Prostate gland (tissue), 2 donors: ENCODE measurements at regions not wholly inside any gene's neighbourhood (a gene's known extent, or its start where the extent isn't known, plus 50 kb on each side); places are given as distances from the start of the nearest gene placed in this dataset.

ENCODE experiments used
- DNase-seq: peaks from one replicate; pipeline ENCODE4 v3.0.0-alpha.2; 2019; ENCODE audit warnings: low spot score
- H3K27ac ChIP-seq, 2 donors: fragments of 200-600 bp; sonication (generic); 2 replicates each; pipeline ENCODE4 v1.5.1; 2017 to 2019
- H3K27me3 ChIP-seq: fragments of 200-600 bp; sonication (generic); replicated peaks from 2 replicates; pipeline ENCODE4 v1.5.1; 2019; ENCODE audit not compliant: insufficient read depth
- H3K36me3 ChIP-seq, 2 donors: fragments of 200-600 bp; sonication (generic); 1 replicate in 1 of 2; 2 replicates in 1 of 2; pipeline versions ENCODE4 v1.5.1 to v1.8.1; 2017 to 2019
- H3K4me1 ChIP-seq: fragments of 200-600 bp; sonication (generic); replicated peaks from 2 replicates; pipeline ENCODE4 v1.5.1; 2019
- H3K4me3 ChIP-seq, 2 donors: fragments of 200-600 bp; sonication (generic); 2 replicates each; pipeline ENCODE4 v1.5.1; 2017 to 2019
- H3K9me3 ChIP-seq: fragments of 200-600 bp; sonication (generic); 2 replicates; pipeline ENCODE4 v1.5.1; 2017
- CTCF ChIP-seq, 4 experiments: fragments of 200-600 bp in 2 of 4; fragments of 450-650 bp in 2 of 4; sonication (generic) in 2 of 4; IDR thresholded peaks; 1 replicate in 3 of 4; 2 replicates in 1 of 4; pipeline ENCODE4 v1.5.1; 2016 to 2019; ENCODE audit warnings: antibody characterized with exemption in 4 of 4, mild to moderate bottlenecking in 2 of 4, moderate library complexity in 2 of 4
- POLR2A ChIP-seq: fragments of 450-650 bp; IDR thresholded peaks from one replicate; pipeline ENCODE4 v1.6.1; 2016; ENCODE audit warnings: antibody characterized with exemption, mild to moderate bottlenecking
- POLR2AphosphoS5 ChIP-seq: sonication (generic); formaldehyde crosslinking; IDR thresholded peaks from one replicate; pipeline ENCODE4 v1.6.1; 2017; ENCODE audit warnings: antibody characterized with exemption
- WGBS: methylation state at CpG from one replicate; pipeline ENCODE4 v1.1.5; 2018; 5-methylcytosine and 5-hydroxymethylcytosine counted together
- intact Hi-C: fragments of 100-400 bp; cut with DNase I; formaldehyde crosslinking; loops from one replicate; pipeline ENCODE4 v1.14.2; 2022

GRCh38 chr3:154729741-154730140, 299.8 kb upstream of the GPR149 start:
- no peaks in the 10 kb centered on the region for H3K36me3 ChIP-seq
- no peak overlapping the region for H3K27ac ChIP-seq
- no peak for TF ChIP-seq CTCF (IDR thresholded peaks at IDR 0.05)
- no peak for TF ChIP-seq POLR2A
- no peak for TF ChIP-seq POLR2AphosphoS5
- WGBS, result 64% methylated on average over 2 of the region's 2 CpGs
- no peaks in the 10 kb centered on the region for H3K27me3 ChIP-seq
- no peaks in the 10 kb centered on the region for H3K9me3 ChIP-seq
- DNase-seq, result no peak
- H3K4me3 ChIP-seq, result no peak overlapping the region
- H3K4me1 ChIP-seq, result no peaks in the 10 kb centered on the region
- intact Hi-C loops, result no loop called here

- H3K27me3 ChIP-seq, result no peaks in the 10 kb centered on the region
- H3K36me3 ChIP-seq, result no peaks in the 10 kb centered on the region
- WGBS, result 92% methylated on average over 1 of the region's 1 CpG
- H3K9me3 ChIP-seq, result no peaks in the 10 kb centered on the region
- intact Hi-C loops, result no loop called here
- no peak overlapping the region for H3K4me3 ChIP-seq
- H3K27ac ChIP-seq, result no peak overlapping the region
- TF ChIP-seq POLR2A, result no peak
- no peak for TF ChIP-seq CTCF (IDR thresholded peaks at IDR 0.05)
- no peak for TF ChIP-seq POLR2AphosphoS5
- DNase-seq, result no peak
- H3K4me1 ChIP-seq, result no peaks in the 10 kb centered on the region
Observed at GRCh38 chr3:154728285-154728684, 298.3 kb upstream of the GPR149 start.

GRCh38 chr3:154720921-154721320, 290.9 kb upstream of the GPR149 start:
- no peaks in the 10 kb centered on the region for H3K4me1 ChIP-seq
- H3K36me3 ChIP-seq, result no peaks in the 10 kb centered on the region
- no peak for DNase-seq
- H3K27ac ChIP-seq, result no peak overlapping the region
- WGBS, result 80% methylated on average over 1 of the region's 1 CpG
- TF ChIP-seq POLR2AphosphoS5 (no peak), CTCF (IDR thresholded peaks at IDR 0.05) (no peak), POLR2A (no peak)
- no peaks in the 10 kb centered on the region for H3K9me3 ChIP-seq
- H3K4me3 ChIP-seq, result no peak overlapping the region
- intact Hi-C loops, result no loop called here
- H3K27me3 ChIP-seq, result no peaks in the 10 kb centered on the region

- H3K36me3 ChIP-seq, result no peaks in the 10 kb centered on the region
- intact Hi-C loops, result no loop called here
- H3K9me3 ChIP-seq, result no peaks in the 10 kb centered on the region
- no peaks in the 10 kb centered on the region for H3K27me3 ChIP-seq
- no peak overlapping the region for H3K27ac ChIP-seq
- no peak for DNase-seq
- H3K4me3 ChIP-seq, result no peak overlapping the region
- 78% methylated on average over 1 of the region's 1 CpG for WGBS
- TF ChIP-seq POLR2A, result no peak
- TF ChIP-seq CTCF (IDR thresholded peaks at IDR 0.05), result no peak
- TF ChIP-seq POLR2AphosphoS5, result no peak
- H3K4me1 ChIP-seq, result no peaks in the 10 kb centered on the region
Observed at GRCh38 chr3:154718053-154718452, 288.1 kb upstream of the GPR149 start.

GRCh38 chr3:154716170-154716569, 286.2 kb upstream of the GPR149 start:
- DNase-seq, result no peak
- no peaks in the 10 kb centered on the region for H3K36me3 ChIP-seq
- no peak overlapping the region for H3K27ac ChIP-seq
- no peaks in the 10 kb centered on the region for H3K27me3 ChIP-seq
- TF ChIP-seq POLR2AphosphoS5, result no peak
- TF ChIP-seq CTCF (IDR thresholded peaks at IDR 0.05), result no peak
- TF ChIP-seq POLR2A, result no peak
- no peaks in the 10 kb centered on the region for H3K9me3 ChIP-seq
- intact Hi-C loops, result no loop called here
- WGBS, result 79% methylated on average over 3 of the region's 3 CpGs
- no peaks in the 10 kb centered on the region for H3K4me1 ChIP-seq
- no peak overlapping the region for H3K4me3 ChIP-seq
